HG02642 (cell line): ENCODE measurements at regions not wholly inside any gene's neighbourhood (a gene's known extent, or its start where the extent isn't known, plus 50 kb on each side); places are given as distances from the start of the nearest gene placed in this dataset.
A peak's percentile ranks its signal among the peaks of the same experiment; 100 is the strongest.
"Not testable (repeated sequence)": the region's sequence is repeated elsewhere in the genome, so short reads cannot be mapped to it uniquely, and the experiment has no call there.

Experiments used
- ATAC-seq: cut with Tn5 transposase; IDR thresholded peaks from one replicate; pipeline ENCODE4 v1.9.1; 2021; ENCODE audit warnings: mild to moderate bottlenecking; ENCODE audit not compliant: unreplicated experiment, poor library complexity

GRCh38 chr3:87538722-87539121, 262.3 kb upstream of the POU1F1 start:
- ATAC-seq: not testable (repeated sequence)

- ATAC-seq: no peak
Observed at GRCh38 chr3:87509401-87509800, 233.0 kb upstream of the POU1F1 start.

- no peak for ATAC-seq
Observed at GRCh38 chr3:87508921-87509320, 232.5 kb upstream of the POU1F1 start.

GRCh38 chr3:87507753-87508152, 231.4 kb upstream of the POU1F1 start:
- ATAC-seq: no peak

- ATAC-seq: peak; percentile 91
Observed at GRCh38 chr3:87503900-87504498, 227.6 kb upstream of the POU1F1 start.

GRCh38 chr3:87501076-87501475, 224.7 kb upstream of the POU1F1 start:
- no peak for ATAC-seq

- no peak for ATAC-seq
Observed at GRCh38 chr3:87498358-87499080, 222.1 kb upstream of the POU1F1 start.

- ATAC-seq: no peak
Observed at GRCh38 chr3:87495938-87496337, 219.6 kb upstream of the POU1F1 start.

GRCh38 chr3:87494264-87494663, 217.9 kb upstream of the POU1F1 start:
- ATAC-seq: no peak

- ATAC-seq: no peak
Observed at GRCh38 chr3:87491843-87492242, 215.5 kb upstream of the POU1F1 start.

GRCh38 chr3:87489892-87490291, 213.5 kb upstream of the POU1F1 start:
- ATAC-seq: no peak

- ATAC-seq: no peak
Observed at GRCh38 chr3:87488765-87489164, 212.4 kb upstream of the POU1F1 start.

- ATAC-seq: not testable (repeated sequence)
Observed at GRCh38 chr3:87486635-87487034, 210.3 kb upstream of the POU1F1 start.

- ATAC-seq: no peak
Observed at GRCh38 chr3:87486115-87486514, 209.7 kb upstream of the POU1F1 start.

GRCh38 chr3:87478716-87479115, 202.3 kb upstream of the POU1F1 start:
- ATAC-seq: no peak

- no peak for ATAC-seq
Observed at GRCh38 chr3:87473944-87474343, 197.6 kb upstream of the POU1F1 start.

GRCh38 chr3:87468938-87469337, 192.6 kb upstream of the POU1F1 start:
- ATAC-seq: no peak

GRCh38 chr3:87468235-87468634, 191.9 kb upstream of the POU1F1 start:
- ATAC-seq: no peak

- ATAC-seq: no peak
Observed at GRCh38 chr3:87462228-87462627, 185.8 kb upstream of the POU1F1 start.

GRCh38 chr3:87461443-87461842, 185.1 kb upstream of the POU1F1 start:
- ATAC-seq: no peak

- no peak for ATAC-seq
Observed at GRCh38 chr3:87461036-87461435, 184.7 kb upstream of the POU1F1 start.

GRCh38 chr3:87448558-87448957, 172.2 kb upstream of the POU1F1 start:
- ATAC-seq: no peak
